ENCODE measurements at regions not wholly inside any gene's neighbourhood (a gene's known extent, or its start where the extent isn't known, plus 50 kb on each side); places are given as distances from the start of the nearest gene placed in this dataset.
"Not testable (repeated sequence)": the region's sequence is repeated elsewhere in the genome, so short reads cannot be mapped to it uniquely, and the experiment has no call there.

DNA sequence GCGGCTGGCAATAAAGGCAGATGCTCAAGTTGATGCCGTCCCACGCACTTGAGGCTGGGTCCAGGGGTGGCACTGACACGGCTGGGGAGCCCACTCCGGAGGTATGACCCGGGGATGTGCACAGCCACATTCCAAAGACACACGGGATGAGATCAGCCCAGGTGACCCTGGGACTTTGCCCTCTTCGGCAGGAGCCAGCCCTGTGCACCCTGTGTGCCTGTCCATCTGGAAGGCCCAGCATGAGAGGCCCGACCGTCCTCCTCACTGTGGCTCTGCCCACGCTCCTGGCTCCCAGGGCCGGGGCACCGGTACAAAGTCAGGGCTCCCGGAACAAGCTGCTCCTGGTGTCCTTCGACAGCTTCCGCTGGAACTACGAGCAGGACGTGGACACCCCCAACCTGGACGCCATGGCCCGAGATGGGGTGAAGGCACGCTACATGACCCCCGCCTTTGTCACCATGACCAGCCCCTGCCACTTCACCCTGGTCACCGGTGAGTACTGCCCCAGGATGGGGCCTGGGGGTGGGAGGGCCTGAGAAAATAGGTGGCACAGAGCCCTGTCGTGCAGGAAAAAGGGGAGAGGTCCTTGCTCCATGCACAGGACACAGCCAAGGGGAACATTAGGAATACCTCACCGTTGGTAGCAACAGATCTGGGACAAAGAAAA, 309.9 kb downstream of the TP53TG3F start:
- TF ChIP-seq, protein P1, sequence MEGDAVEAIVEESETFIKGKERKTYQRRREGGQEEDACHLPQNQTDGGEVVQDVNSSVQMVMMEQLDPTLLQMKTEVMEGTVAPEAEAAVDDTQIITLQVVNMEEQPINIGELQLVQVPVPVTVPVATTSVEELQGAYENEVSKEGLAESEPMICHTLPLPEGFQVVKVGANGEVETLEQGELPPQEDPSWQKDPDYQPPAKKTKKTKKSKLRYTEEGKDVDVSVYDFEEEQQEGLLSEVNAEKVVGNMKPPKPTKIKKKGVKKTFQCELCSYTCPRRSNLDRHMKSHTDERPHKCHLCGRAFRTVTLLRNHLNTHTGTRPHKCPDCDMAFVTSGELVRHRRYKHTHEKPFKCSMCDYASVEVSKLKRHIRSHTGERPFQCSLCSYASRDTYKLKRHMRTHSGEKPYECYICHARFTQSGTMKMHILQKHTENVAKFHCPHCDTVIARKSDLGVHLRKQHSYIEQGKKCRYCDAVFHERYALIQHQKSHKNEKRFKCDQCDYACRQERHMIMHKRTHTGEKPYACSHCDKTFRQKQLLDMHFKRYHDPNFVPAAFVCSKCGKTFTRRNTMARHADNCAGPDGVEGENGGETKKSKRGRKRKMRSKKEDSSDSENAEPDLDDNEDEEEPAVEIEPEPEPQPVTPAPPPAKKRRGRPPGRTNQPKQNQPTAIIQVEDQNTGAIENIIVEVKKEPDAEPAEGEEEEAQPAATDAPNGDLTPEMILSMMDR (IDR thresholded peaks at IDR 0.05; ENCODE audit: borderline replicate concordance, extremely low read depth, low read length, poor library complexity, severe bottlenecking) = not testable (repeated sequence)
- TF ChIP-seq EZH2 (IDR thresholded peaks at IDR 0.05; ENCODE audit: borderline replicate concordance, low read depth, low read length, severe bottlenecking) = not testable (repeated sequence)
